Right lobe of liver (tissue), 4 donors: ENCODE measurements at regions not wholly inside any gene's neighbourhood (a gene's known extent, or its start where the extent isn't known, plus 50 kb on each side); places are given as distances from the start of the nearest gene placed in this dataset.

Experiments used
- CTCF ChIP-seq, 4 donors: fragments of 200-600 bp in 3 of 4; fragments of 450-650 bp in 1 of 4; IDR thresholded peaks; one replicate each; pipeline versions ENCODE4 v1.5.1 to v1.8.0; 2016 to 2022; ENCODE audit warnings: antibody characterized with exemption in 4 of 4, mild to moderate bottlenecking in 2 of 4
- POLR2A ChIP-seq: fragments of 450-650 bp; IDR thresholded peaks from one replicate; pipeline ENCODE4 v1.6.1; 2017; ENCODE audit warnings: antibody characterized with exemption, mild to moderate bottlenecking
- donor health status: DM: no; HTN: no; CAD: no.
- donor health status: DM: no; HTN: no; CAD: no.
- donor health status: DM: no; HTN: yes; CAD: no.

- no peak for TF ChIP-seq CTCF (IDR thresholded peaks at IDR 0.05)
- no peak for TF ChIP-seq POLR2A
Observed at GRCh38 chr3:166962911-166963310, 417.2 kb downstream of the ZBBX start.
